Testis (tissue), 2 donors: ENCODE measurements at regions not wholly inside any gene's neighbourhood (a gene's known extent, or its start where the extent isn't known, plus 50 kb on each side); places are given as distances from the start of the nearest gene placed in this dataset.

Experiments used
- POLR2A ChIP-seq: fragments of 450-650 bp; IDR thresholded peaks from one replicate; pipeline ENCODE4 v1.6.1; 2017; ENCODE audit warnings: antibody characterized with exemption, mild to moderate bottlenecking, moderate library complexity
- TF ChIP-seq, protein P1 (sequence below), 3 experiments: fragments of 450-650 bp in 2 of 3; fragments of 200-600 bp in 1 of 3; sonication (generic) in 1 of 3; IDR thresholded peaks; one replicate each; pipeline ENCODE4 v1.5.1; 2016 to 2019; ENCODE audit warnings: antibody characterized with exemption in 3 of 3, mild to moderate bottlenecking in 2 of 3, moderate library complexity in 1 of 3

DNA sequence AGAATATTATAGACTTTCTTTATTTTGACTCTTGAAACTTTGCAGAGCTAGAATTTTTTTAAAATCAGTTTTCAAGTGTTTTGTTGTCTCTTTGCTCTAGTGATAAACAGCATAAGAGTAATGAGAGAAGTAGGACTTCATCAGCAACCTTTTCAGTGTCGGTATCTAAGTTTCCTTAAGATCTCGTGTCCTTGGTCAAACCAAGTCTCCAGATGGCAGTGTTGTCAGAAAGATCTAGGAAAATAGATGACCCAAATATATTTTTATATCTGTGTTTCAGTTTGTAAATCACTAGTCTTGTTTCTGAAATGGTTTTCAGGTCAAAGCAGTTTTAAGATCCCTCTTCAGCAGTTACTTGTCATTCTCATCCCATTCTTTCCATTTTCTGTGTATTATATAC lies 438.3 kb downstream of the RAPGEF2 start:
- TF ChIP-seq, protein P1, sequence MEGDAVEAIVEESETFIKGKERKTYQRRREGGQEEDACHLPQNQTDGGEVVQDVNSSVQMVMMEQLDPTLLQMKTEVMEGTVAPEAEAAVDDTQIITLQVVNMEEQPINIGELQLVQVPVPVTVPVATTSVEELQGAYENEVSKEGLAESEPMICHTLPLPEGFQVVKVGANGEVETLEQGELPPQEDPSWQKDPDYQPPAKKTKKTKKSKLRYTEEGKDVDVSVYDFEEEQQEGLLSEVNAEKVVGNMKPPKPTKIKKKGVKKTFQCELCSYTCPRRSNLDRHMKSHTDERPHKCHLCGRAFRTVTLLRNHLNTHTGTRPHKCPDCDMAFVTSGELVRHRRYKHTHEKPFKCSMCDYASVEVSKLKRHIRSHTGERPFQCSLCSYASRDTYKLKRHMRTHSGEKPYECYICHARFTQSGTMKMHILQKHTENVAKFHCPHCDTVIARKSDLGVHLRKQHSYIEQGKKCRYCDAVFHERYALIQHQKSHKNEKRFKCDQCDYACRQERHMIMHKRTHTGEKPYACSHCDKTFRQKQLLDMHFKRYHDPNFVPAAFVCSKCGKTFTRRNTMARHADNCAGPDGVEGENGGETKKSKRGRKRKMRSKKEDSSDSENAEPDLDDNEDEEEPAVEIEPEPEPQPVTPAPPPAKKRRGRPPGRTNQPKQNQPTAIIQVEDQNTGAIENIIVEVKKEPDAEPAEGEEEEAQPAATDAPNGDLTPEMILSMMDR (IDR thresholded peaks at IDR 0.05), result no peak
- TF ChIP-seq POLR2A, result no peak
